ENCODE measurements at regions not wholly inside any gene's neighbourhood (a gene's known extent, or its start where the extent isn't known, plus 50 kb on each side); places are given as distances from the start of the nearest gene placed in this dataset.

DNA sequence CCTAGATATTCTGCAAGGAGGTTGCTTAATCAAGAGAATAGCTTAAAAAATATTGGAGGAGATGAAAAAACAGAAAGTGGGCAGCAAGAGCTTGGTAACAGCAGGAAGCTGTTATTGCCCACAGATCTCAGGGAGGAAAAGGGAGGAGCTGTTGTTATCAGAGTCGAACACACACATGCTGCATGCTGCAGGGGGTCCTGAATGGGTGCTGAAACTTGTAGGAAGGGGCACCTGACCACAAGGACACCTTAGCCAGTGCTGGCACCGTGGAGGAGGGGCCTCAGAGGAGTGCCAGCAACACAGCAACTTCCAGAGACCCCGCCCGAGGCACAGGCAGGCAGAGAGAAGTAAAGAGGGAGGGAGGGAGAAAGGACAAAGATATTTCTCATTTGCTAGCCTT, 332.9 kb downstream of the SOCS6 start:
- POLR2A ChIA-PET: no interaction called here
- TF ChIP-seq, protein P1, sequence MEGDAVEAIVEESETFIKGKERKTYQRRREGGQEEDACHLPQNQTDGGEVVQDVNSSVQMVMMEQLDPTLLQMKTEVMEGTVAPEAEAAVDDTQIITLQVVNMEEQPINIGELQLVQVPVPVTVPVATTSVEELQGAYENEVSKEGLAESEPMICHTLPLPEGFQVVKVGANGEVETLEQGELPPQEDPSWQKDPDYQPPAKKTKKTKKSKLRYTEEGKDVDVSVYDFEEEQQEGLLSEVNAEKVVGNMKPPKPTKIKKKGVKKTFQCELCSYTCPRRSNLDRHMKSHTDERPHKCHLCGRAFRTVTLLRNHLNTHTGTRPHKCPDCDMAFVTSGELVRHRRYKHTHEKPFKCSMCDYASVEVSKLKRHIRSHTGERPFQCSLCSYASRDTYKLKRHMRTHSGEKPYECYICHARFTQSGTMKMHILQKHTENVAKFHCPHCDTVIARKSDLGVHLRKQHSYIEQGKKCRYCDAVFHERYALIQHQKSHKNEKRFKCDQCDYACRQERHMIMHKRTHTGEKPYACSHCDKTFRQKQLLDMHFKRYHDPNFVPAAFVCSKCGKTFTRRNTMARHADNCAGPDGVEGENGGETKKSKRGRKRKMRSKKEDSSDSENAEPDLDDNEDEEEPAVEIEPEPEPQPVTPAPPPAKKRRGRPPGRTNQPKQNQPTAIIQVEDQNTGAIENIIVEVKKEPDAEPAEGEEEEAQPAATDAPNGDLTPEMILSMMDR (IDR thresholded peaks at IDR 0.05; ENCODE audit: insufficient read depth, low read length, missing control alignments): no peak
- no peak overlapping the region for H3K4me3 ChIP-seq (ENCODE audit: low read depth, low read length)
- DNase-seq (ENCODE audit: low read depth, low spot score): no peak
- CTCF ChIA-PET: no interaction called here

DNA sequence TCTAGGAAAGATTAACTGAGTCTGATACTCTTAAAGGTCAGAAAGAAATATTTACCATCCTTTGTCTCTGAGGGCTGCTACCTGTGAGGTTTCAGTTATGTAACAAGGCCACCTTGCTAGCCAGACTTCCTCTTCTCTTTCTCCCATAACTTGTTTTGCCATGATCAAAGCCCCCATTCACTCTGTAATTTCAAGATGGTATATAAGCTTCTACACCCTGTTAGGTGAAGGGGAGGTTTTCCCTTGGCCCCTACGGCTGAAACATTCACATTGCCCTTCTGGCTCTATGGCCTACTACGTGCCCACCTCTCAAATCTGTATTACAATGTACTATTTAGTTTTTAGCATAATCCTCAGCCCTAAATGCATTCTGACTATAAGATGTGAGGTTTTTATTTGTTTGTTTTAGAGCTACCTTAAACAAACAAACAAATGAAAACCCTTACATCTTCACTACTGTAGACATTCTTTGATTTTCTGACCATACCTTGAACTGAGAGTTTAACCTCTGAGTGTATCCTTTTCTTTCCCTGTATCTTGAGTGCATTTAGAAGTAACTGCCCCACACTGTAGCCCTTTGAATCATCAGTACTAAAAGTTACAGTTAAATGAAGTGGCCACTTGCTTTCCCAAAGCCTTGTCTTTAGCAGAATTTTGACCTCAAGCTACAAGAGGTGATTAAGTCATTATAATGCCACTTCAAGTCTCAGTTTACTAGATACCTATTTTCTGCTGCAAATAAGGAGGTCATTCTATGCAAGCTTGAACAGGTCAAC, 332.2 kb downstream of the SOCS6 start:
- TF ChIP-seq, protein P1 (IDR thresholded peaks at IDR 0.05; ENCODE audit: insufficient read depth, low read length, missing control alignments): no peak
- DNase-seq (ENCODE audit: low read depth, low spot score): no peak
- H3K4me3 ChIP-seq (ENCODE audit: low read depth, low read length): no peak overlapping the region
- ChIA-PET POLR2A (no interaction called here), CTCF (no interaction called here)

DNA sequence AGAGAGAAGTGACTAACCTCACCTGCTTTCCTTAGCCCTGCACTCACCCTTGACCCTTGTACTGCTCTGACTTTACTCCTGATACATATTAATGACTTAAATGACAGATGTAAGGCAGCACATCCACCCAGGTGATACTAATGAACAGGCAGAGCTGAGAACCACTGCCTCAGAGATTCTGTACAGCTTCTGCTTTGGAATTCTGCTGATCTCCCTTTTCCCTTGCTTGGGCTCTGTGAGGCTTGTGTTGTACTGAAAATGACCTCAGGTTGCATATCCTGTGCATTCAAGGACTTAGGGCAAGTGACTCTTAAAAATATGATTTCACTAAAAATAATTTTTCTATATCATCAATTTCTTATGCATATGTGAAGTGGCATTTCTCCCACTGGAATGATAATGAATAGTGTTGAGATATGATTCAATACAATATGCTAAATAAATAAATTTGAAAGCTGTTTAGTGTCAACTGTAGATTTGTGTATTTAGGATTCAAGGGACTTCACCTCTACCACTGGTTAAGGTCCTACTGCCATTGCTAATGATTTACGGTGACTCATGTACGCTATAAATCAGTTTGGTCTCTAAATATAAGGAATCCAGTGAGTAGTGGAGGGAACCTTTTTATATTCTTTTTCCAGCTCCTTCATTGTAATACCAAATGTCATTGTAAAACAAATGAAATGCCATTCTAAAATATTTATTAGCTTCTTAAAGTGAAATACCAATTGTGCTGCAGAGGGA, 328.3 kb downstream of the SOCS6 start:
- ChIA-PET CTCF (no interaction called here), POLR2A (no interaction called here)
- no peak for DNase-seq (ENCODE audit: low read depth, low spot score)
- TF ChIP-seq, protein P1 (IDR thresholded peaks at IDR 0.05; ENCODE audit: insufficient read depth, low read length, missing control alignments): no peak
- no peak overlapping the region for H3K4me3 ChIP-seq (ENCODE audit: low read depth, low read length)

DNA sequence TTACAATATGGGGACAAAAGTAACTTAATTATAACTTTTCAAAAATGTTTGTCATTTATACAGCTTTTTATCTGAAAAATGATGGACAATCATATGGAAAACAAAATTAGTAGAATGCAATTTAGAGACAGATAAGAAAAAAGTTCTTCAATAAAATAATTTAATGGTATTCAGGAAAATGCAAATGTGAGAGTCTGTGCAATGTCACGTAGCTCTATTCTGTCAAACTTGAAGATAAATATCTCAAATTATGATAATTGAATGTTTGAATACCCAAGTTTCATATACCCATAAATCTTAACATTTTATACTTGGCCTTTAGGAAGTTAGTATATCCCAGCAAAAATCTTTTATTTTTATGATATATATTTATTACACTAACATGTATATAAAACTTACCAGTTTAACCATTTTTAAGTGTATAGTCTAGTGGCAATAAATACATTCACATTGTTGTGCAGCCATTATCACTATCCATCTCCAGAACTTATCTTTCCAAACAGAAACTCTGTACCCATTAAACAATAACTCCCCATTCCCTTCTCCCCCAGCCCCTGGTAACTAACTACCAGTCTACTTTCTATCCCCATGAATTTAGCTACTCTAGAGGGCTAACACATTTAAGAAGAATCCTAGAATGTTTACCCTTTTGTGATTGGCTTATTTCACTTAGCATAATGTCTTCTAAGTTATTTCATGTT, 311.5 kb downstream of the SOCS6 start:
- TF ChIP-seq, protein P1 (IDR thresholded peaks at IDR 0.05; ENCODE audit: insufficient read depth, low read length, missing control alignments): no peak
- no peak overlapping the region for H3K4me3 ChIP-seq (ENCODE audit: low read depth, low read length)
- ChIA-PET CTCF (no interaction called here), POLR2A (no interaction called here)
- no peak for DNase-seq (ENCODE audit: low read depth, low spot score)

DNA sequence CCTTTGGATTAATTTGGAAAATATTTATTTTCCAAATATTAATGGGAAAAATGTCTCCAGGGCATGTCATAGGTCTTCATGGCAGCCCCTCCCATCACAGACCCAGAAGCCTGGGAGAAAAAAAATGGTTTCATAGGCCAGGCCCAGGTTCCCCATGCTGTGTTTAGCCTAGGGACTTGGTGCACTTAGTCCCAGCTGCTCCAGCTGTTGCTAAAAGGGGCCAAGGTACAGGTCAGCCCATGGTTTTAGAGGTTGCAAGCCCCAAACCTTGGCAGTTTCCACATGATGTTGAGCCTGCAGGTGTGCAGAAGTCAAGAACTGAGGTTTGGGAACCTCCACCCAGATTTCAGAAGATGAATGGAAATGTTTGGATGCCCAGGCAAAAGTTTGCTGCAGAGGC, 309.6 kb downstream of the SOCS6 start:
- TF ChIP-seq, protein P1 (IDR thresholded peaks at IDR 0.05; ENCODE audit: insufficient read depth, low read length, missing control alignments): no peak
- DNase-seq (ENCODE audit: low read depth, low spot score): no peak
- CTCF ChIA-PET: no interaction called here
- POLR2A ChIA-PET: no interaction called here
- no peak overlapping the region for H3K4me3 ChIP-seq (ENCODE audit: low read depth, low read length)

DNA sequence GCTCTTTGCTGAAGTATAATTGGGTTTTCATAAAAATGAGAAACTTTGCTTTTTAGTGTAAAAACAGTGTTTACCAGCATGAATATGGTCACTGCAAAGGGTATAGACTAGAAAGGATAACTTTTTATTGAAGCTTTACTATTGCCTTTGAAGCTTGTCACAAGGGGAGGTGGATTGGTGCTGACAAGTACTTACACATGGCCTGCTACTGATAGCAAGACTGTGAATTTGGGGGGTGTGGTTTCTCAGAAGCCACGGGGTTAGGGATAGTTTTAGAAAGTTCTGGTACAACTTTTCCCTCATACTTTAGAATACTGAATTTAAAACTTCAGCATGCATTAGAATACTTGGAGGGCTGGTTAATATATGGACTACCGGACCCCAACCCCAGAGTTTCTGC, 294.1 kb downstream of the SOCS6 start:
- ChIA-PET POLR2A (no interaction called here), CTCF (no interaction called here)
- no peak for DNase-seq (ENCODE audit: low read depth, low spot score)
- TF ChIP-seq, protein P1 (IDR thresholded peaks at IDR 0.05; ENCODE audit: insufficient read depth, low read length, missing control alignments): no peak
- H3K4me3 ChIP-seq (ENCODE audit: low read depth, low read length): no peak overlapping the region

Data from AG04449 (cell line).